Parathyroid adenoma (tissue), 2 donors: ENCODE measurements at regions not wholly inside any gene's neighbourhood (a gene's known extent, or its start where the extent isn't known, plus 50 kb on each side); places are given as distances from the start of the nearest gene placed in this dataset.
"Not testable (repeated sequence)": the region's sequence is repeated elsewhere in the genome, so short reads cannot be mapped to it uniquely, and the experiment has no call there.

Source experiments
- H2AFZ ChIP-seq: fragments of 300-600 bp; sonication (generic); one replicate; pipeline ENCODE4 v1.7.0; 2017; ENCODE audit warnings: antibody characterized with exemption, mild to moderate bottlenecking
- H3K27ac ChIP-seq: fragments of 300-600 bp; sonication (generic); one replicate; pipeline ENCODE4 v1.7.0; 2017
- H3K27me3 ChIP-seq: fragments of 300-600 bp; sonication (generic); one replicate; pipeline ENCODE4 v1.7.0; 2017; ENCODE audit warnings: low read length; ENCODE audit not compliant: control insufficient read depth, insufficient read depth
- H3K36me3 ChIP-seq: fragments of 300-600 bp; sonication (generic); one replicate; pipeline ENCODE4 v1.7.0; 2017; ENCODE audit warnings: low read length; ENCODE audit not compliant: control insufficient read depth, insufficient read depth
- H3K4me1 ChIP-seq: fragments of 300-600 bp; sonication (generic); one replicate; pipeline ENCODE4 v1.7.0; 2017; ENCODE audit warnings: control low read depth
- H3K4me2 ChIP-seq: fragments of 300-600 bp; sonication (generic); one replicate; pipeline ENCODE4 v1.7.0; 2017; ENCODE audit warnings: low read length
- H3K4me3 ChIP-seq: fragments of 300-600 bp; sonication (generic); one replicate; pipeline ENCODE4 v1.7.0; 2017; ENCODE audit warnings: low read depth, low read length
- H3K79me2 ChIP-seq: fragments of 300-600 bp; sonication (generic); one replicate; pipeline ENCODE4 v1.7.0; 2017; ENCODE audit warnings: control low read depth
- H3K9ac ChIP-seq: fragments of 300-600 bp; sonication (generic); one replicate; pipeline ENCODE4 v1.7.0; 2017; ENCODE audit warnings: mild to moderate bottlenecking
- H3K9me3 ChIP-seq: fragments of 300-600 bp; sonication (generic); one replicate; pipeline ENCODE4 v1.7.0; 2017; ENCODE audit warnings: low read length; ENCODE audit not compliant: control insufficient read depth
- TF ChIP-seq, protein P1 (sequence below): fragments of 300-600 bp; sonication (generic); IDR thresholded peaks from one replicate; pipeline ENCODE4 v1.7.0; 2017; ENCODE audit warnings: antibody characterized with exemption, mild to moderate bottlenecking
- donor health status: primary hyperparathyroidism.

DNA sequence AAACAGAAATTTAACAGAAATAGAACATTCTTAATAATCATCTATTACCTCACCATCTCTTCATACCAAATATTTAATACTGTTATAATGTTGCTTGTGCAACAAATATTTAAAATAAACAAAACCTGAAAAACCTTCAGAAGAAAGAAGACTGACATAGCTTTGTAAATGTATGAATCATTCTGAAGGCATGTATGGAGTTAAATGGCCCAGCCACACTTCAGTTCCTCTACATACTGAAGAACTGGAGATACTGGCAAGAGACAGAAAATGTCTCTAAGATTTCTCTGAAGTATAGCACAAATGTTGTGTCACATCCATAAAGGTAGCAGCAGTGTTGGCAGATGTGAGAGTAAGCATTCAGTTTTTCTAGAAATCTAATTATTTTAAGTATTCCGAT, 275.3 kb upstream of the FGF13 start:
- Histone ChIP-seq H3K4me3 (no peak overlapping the region), H3K27ac (no peak overlapping the region), H3K4me2 (no peak overlapping the region), H3K79me2 (no peaks in the 10 kb centered on the region), H3K27me3 (no peaks in the 10 kb centered on the region), H3K9ac (no peak overlapping the region), H3K36me3 (no peaks in the 10 kb centered on the region), H3K4me1 (no peaks in the 10 kb centered on the region), H3K9me3 (no peaks in the 10 kb centered on the region), H2AFZ (no peak overlapping the region)
- TF ChIP-seq, protein P1, sequence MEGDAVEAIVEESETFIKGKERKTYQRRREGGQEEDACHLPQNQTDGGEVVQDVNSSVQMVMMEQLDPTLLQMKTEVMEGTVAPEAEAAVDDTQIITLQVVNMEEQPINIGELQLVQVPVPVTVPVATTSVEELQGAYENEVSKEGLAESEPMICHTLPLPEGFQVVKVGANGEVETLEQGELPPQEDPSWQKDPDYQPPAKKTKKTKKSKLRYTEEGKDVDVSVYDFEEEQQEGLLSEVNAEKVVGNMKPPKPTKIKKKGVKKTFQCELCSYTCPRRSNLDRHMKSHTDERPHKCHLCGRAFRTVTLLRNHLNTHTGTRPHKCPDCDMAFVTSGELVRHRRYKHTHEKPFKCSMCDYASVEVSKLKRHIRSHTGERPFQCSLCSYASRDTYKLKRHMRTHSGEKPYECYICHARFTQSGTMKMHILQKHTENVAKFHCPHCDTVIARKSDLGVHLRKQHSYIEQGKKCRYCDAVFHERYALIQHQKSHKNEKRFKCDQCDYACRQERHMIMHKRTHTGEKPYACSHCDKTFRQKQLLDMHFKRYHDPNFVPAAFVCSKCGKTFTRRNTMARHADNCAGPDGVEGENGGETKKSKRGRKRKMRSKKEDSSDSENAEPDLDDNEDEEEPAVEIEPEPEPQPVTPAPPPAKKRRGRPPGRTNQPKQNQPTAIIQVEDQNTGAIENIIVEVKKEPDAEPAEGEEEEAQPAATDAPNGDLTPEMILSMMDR, result no peak

- no peak overlapping the region for H3K4me3 ChIP-seq
- no peak overlapping the region for H3K4me2 ChIP-seq
- TF ChIP-seq, protein P1, result no peak
- H3K79me2 ChIP-seq, result no peaks in the 10 kb centered on the region
- no peaks in the 10 kb centered on the region for H3K4me1 ChIP-seq
- H2AFZ ChIP-seq, result no peak overlapping the region
- H3K9ac ChIP-seq, result no peak overlapping the region
- H3K9me3 ChIP-seq, result no peaks in the 10 kb centered on the region
- H3K27me3 ChIP-seq, result no peaks in the 10 kb centered on the region
- no peaks in the 10 kb centered on the region for H3K36me3 ChIP-seq
- H3K27ac ChIP-seq, result no peak overlapping the region
Observed at GRCh38 chrX:138986235-138986634, 274.7 kb upstream of the FGF13 start.

GRCh38 chrX:138982365-138982764, 270.8 kb upstream of the FGF13 start:
- H3K4me1 ChIP-seq, result no peaks in the 10 kb centered on the region
- H3K79me2 ChIP-seq, result no peaks in the 10 kb centered on the region
- no peak overlapping the region for H2AFZ ChIP-seq
- TF ChIP-seq, protein P1, result no peak
- H3K36me3 ChIP-seq, result no peaks in the 10 kb centered on the region
- H3K4me2 ChIP-seq, result no peak overlapping the region
- no peak overlapping the region for H3K9ac ChIP-seq
- no peak overlapping the region for H3K27ac ChIP-seq
- H3K27me3 ChIP-seq, result no peaks in the 10 kb centered on the region
- no peaks in the 10 kb centered on the region for H3K9me3 ChIP-seq
- H3K4me3 ChIP-seq, result no peak overlapping the region

DNA sequence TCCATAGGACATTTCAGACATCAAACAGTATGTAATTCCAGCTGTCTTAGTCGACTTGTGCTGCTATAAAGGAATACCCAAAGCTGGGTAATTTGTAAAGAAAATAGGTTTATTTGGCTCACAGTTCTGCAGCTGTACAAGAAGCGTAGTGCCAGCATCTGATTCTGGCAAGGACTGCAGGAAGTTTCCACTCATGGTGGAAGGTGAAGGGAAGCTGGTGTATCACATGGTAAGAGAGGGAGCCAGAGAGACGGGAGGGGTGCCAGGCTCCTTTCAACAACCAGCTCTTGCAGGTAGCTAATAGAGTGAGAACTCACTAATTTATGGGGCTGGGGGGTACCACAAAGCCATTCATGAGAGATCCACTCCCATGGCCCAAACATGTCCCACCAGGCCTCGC, 253.0 kb upstream of the FGF13 start:
- H3K4me3 ChIP-seq, result no peak overlapping the region
- H3K27me3 ChIP-seq, result no peaks in the 10 kb centered on the region

GRCh38 chrX:138962419-138962818, 250.9 kb upstream of the FGF13 start:
- not testable (repeated sequence) for H3K36me3 ChIP-seq, H3K9me3 ChIP-seq, H3K9ac ChIP-seq, H2AFZ ChIP-seq, H3K79me2 ChIP-seq, H3K27ac ChIP-seq, H3K27me3 ChIP-seq, H3K4me2 ChIP-seq, H3K4me3 ChIP-seq, H3K4me1 ChIP-seq

More for the DNA sequence above, 253.0 kb upstream of the FGF13 start:
- TF ChIP-seq, protein P1, result no peak
- Histone ChIP-seq H3K36me3 (no peaks in the 10 kb centered on the region), H3K4me1 (no peaks in the 10 kb centered on the region), H3K27ac (no peak overlapping the region), H3K79me2 (no peaks in the 10 kb centered on the region), H2AFZ (no peak overlapping the region), H3K9me3 (no peaks in the 10 kb centered on the region), H3K4me2 (no peak overlapping the region), H3K9ac (no peak overlapping the region)
